GM18858 (cell line): ENCODE measurements at regions not wholly inside any gene's neighbourhood (a gene's known extent, or its start where the extent isn't known, plus 50 kb on each side); places are given as distances from the start of the nearest gene placed in this dataset.
"Not testable (repeated sequence)": the region's sequence is repeated elsewhere in the genome, so short reads cannot be mapped to it uniquely, and the experiment has no call there.

Experiments
- ATAC-seq: cut with Tn5 transposase; IDR thresholded peaks from one replicate; pipeline ENCODE4 v1.9.1; 2021; ENCODE audit not compliant: unreplicated experiment

- no peak for ATAC-seq
These were observed 136.8 kb upstream of the PRKD1 start for GRCh38 chr14:30064454-30064853.

DNA sequence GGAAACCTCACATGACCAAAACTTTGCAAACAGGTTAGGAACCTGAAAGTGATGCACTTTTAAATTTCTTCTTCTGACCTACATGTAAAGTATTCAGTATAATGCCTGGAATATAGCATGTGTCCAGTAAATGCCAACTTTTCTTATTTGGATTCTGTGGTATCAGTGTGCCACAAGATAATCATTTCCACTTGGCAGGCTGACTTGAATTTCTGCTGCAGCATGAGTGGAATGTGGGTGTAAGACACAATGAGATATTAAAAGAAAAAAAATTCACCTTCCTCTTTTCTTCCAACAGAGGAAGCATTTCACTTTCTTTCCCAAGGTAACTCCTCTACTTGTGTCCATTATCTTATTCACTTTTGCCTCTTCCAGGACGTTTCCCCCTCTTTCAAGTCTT lies 141.9 kb upstream of the PRKD1 start:
- no peak for ATAC-seq

DNA sequence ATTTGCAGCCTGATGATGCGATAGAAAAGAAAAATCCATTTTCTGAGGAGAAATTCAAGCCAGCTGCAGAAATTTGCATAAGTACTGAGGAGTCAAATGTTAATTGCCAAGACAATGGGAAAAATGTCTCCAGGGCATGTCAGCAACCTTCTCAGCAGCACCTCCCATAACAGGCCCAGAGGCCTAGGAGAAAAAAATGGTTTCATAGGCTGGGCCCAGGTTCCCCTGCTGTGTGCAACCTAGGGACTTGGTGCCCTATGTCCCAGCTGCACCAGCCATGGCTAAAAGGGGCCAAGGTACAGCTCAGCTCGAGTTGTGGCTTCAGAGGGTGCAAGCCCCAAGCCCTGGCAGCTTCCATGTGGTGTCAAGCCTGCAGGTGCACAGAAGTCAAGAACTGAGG lies 144.8 kb upstream of the PRKD1 start:
- not testable (repeated sequence) for ATAC-seq

DNA sequence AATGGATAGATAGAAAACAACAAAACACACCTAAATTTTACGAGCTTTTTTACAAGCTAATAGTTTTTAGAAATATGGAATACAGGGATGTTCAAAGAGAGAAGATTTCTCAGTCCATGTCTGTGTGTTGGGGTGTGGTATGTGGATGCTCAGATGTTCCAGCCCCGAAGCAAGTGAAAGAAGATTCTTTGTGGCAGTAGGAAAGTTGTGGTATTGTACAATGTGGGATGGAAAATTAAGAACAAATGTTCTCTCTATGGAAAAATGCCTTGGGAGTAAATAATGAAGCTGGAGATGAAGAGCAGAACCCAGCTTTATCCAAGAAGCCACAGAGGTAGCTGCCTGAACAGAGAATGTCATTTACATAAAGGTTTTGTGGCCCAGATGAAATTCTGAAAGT lies 150.3 kb upstream of the PRKD1 start:
- no peak for ATAC-seq

DNA sequence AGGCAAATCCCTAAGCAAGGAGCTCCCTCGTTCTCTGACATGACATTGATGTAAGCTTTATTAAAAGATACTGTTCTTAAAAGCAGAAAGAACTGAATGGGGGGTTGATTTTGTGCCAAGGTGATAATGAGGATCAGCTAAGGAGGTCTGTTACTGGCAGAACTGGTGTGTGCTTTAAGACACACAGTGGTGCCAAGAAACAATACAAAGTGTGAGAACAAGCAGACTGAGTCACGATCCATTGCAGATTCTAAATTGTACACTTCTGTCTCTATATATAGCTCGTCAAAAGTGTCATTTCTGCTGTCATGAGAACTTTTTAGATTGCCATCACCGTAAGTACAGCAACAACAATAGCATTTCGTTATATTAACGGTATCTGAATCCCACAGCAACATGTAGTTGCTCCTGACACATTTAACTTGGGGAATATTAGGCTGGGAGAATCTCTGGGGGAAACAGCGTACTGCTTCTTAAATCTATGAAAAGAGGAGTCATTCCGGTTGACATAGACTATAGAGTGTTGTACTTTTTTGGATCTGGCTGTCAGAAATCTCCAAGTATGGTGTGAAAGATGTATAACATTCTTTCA lies 151.3 kb upstream of the PRKD1 start:
- ATAC-seq, result no peak

GRCh38 chr14:30082486-30082885 lies 154.8 kb upstream of the PRKD1 start:
- no peak for ATAC-seq

- no peak for ATAC-seq
These were observed 157.2 kb upstream of the PRKD1 start for GRCh38 chr14:30084811-30085210.

DNA sequence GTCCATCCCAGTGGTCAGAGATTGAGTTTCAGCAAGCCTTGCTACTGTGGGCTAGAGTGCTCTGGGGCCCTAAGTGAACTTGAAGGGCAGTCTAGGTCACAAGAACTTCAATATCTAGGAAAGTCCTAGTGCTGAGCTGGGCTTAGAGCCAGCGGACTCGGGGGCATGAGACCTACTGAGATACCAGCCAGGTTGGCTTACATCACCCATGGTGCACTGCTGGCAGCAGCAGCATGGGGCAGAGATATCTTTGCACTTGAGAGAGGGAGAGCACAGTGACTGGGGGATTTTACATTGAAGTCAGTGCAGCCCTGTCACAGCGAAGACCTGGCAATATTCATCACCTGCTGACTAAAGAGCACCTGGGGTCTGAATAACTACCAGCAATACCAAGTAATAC lies 158.3 kb upstream of the PRKD1 start:
- no peak for ATAC-seq

DNA sequence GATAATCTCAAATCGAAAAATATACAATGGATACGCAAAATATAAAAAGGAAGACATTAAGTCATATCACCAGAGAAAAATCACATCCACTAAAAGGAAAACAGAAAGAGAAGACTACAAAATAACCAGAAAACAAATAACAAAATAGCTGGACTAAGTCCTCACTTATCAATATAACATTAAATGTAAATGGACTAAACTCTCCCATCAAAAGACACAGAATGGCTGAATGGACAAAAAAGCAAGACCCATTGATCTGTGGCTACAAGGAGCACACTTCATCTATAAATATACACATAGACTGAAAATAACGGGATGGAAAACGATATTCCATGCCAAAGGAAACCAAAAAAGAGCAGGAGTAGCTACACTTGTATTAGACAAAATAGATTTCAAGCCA lies 161.0 kb upstream of the PRKD1 start:
- no peak for ATAC-seq

DNA sequence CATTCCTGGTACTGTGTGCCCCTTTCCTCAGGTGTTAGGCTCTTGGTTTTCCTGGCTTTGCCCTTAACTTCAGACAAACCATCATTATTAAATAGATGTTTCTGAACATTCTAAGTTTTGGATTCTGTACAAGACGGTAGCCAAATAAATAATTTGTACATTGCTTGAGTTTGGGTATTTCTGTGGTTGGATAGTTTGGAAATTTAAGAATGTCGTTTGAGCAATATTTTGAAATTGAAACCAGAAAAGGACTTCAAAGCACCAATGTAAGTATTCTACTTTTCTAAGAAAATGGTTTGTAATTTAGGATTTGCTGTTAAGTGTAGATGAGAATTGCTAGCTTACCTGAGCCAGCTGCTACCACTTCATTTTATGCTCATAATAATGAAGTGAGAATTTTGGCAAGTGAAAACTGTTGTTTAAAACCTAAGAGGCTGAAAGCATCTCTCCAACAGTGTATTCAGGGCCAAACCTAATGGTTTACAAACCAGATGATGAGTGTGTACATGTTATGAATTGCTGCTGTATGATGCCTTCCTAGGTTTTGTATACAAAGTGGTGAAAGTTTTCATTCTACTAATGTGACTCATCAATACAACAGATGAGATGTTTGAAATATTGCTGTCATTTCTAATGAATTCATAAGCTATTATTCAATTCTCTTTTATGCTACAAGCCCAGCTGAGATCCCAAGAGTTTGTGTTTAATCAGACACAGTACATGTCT lies 181.5 kb upstream of the PRKD1 start:
- no peak for ATAC-seq

GRCh38 chr14:30114051-30114450 lies 186.4 kb upstream of the PRKD1 start:
- ATAC-seq, result no peak

GRCh38 chr14:30115756-30116155 lies 188.1 kb upstream of the PRKD1 start:
- ATAC-seq, result no peak

GRCh38 chr14:30118992-30119640 lies 191.5 kb upstream of the PRKD1 start:
- ATAC-seq, result no peak

- no peak for ATAC-seq
These were observed 197.8 kb upstream of the PRKD1 start for GRCh38 chr14:30125322-30125979.

DNA sequence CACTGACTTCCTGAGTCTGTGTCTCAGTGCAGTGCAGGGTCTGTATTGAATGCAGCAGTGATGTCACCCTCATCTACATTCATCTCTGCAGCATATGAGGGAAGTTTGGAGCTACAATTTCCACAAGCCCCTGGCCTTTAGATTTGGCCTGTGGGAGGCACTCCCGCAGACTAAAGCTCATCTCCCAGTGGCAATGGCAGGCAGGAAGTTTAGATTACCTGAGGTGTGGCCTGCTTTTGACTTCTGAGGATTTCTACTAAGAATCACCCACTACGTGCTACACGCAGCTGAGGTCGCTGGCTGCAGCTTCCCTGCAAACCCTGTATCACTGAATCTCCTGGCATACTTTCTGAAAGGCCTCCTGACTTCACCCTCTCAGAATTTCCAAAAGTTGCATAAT lies 202.2 kb upstream of the PRKD1 start:
- ATAC-seq, result no peak

GRCh38 chr14:30131581-30132097 lies 204.0 kb upstream of the PRKD1 start:
- ATAC-seq, result no peak

- no peak for ATAC-seq
These were observed 204.5 kb upstream of the PRKD1 start for GRCh38 chr14:30132196-30132595.

- ATAC-seq, result no peak
These were observed 207.3 kb upstream of the PRKD1 start for GRCh38 chr14:30134936-30135335.

DNA sequence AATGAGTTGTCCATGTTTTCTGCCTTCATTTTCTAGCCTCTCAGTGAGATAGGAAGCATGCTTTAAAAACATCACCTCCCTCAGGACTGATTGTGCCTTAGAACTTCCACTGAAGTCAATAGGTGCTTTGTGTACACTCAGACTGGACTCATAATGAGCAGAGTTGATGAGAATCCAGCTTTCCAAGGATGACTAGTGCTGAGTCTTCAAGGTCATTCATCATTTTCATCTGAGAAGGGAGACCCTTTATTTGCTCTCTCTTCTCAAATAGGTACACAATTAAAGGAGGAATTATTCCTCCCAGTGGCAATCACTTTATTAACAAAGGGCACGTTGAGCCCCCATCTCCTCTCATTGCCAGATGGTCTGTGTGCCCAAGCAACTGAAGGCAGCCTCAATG lies 210.9 kb upstream of the PRKD1 start:
- ATAC-seq, result no peak

- ATAC-seq, result no peak
These were observed 214.6 kb upstream of the PRKD1 start for GRCh38 chr14:30142216-30142615.

DNA sequence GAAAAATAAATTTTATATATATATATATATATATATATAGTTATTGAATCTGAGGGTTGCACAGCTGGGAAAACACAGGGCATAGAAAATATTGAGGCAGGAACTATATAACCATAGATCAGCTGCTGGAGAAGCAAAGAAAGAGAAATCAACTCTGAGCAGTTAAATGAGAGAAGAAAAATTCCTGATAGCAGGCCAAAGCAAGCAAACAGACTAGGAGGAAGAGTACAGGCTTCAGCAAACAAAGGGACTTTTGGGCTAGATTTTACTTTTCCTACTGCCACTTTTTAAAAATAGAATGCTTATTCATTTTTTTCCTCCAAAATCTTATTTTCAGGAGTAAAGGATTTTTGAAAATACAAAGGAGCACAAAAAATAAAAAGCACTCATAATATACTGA lies 216.0 kb upstream of the PRKD1 start:
- ATAC-seq, result no peak

DNA sequence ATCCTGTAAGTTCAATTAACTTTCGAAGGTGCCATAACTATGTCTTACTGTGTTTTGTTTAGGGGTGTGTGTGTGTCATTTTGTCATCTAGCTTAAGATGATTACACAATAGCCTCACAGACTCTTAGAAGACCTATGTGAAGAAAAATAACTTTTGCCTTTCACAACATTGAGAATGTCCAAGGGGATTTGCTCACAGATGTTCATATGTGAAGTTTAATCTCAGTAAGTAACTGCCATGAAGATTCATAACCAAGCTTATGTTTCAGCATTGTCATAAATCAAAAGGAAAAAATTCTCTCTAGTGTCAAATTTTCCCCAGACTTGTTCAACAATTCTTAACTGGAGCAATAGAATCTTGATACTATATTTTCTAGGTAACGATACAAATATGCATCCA lies 226.1 kb upstream of the PRKD1 start:
- no peak for ATAC-seq
